ENCODE measurements at regions not wholly inside any gene's neighbourhood (a gene's known extent, or its start where the extent isn't known, plus 50 kb on each side); places are given as distances from the start of the nearest gene placed in this dataset.
"Not testable (repeated sequence)": the region's sequence is repeated elsewhere in the genome, so short reads cannot be mapped to it uniquely, and the experiment has no call there.

DNA sequence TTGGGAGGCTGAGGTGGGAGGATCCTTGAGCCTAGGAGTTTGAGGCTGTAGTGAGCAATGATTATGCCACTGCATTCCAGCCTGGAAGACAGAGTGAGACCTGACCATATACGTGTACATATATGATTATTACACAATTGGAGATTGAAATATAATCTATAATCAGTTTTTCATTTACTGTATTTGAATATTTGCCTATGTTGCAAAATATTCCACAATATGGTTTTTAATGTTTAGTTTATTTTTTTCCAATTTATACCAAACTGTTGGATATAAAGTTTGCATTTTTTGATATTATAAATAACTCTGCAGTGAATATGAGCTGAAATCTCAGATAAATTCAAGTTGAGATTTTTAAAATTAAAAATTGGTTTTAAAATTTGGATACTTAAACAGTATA is 79.6 kb upstream of the SIRPG start:
- H3K4me1 Mint-ChIP-seq = no peaks in the 10 kb centered on the region
- peaks cover 73% of the 10 kb centered on the region for H3K27me3 Mint-ChIP-seq (ENCODE audit: low read depth)
- TF ChIP-seq, protein P1, sequence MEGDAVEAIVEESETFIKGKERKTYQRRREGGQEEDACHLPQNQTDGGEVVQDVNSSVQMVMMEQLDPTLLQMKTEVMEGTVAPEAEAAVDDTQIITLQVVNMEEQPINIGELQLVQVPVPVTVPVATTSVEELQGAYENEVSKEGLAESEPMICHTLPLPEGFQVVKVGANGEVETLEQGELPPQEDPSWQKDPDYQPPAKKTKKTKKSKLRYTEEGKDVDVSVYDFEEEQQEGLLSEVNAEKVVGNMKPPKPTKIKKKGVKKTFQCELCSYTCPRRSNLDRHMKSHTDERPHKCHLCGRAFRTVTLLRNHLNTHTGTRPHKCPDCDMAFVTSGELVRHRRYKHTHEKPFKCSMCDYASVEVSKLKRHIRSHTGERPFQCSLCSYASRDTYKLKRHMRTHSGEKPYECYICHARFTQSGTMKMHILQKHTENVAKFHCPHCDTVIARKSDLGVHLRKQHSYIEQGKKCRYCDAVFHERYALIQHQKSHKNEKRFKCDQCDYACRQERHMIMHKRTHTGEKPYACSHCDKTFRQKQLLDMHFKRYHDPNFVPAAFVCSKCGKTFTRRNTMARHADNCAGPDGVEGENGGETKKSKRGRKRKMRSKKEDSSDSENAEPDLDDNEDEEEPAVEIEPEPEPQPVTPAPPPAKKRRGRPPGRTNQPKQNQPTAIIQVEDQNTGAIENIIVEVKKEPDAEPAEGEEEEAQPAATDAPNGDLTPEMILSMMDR (IDR thresholded peaks at IDR 0.05; ENCODE audit: unreplicated experiment) = no peak
- no peaks in the 10 kb centered on the region for H3K36me3 Mint-ChIP-seq
- no peak for DNase-seq (ENCODE audit: low spot score in 2 of 2, unreplicated experiment in 2 of 2)
- H3K4me3 Mint-ChIP-seq = no peak overlapping the region
- H3K9me3 Mint-ChIP-seq = no peaks in the 10 kb centered on the region
- H3K27ac Mint-ChIP-seq = no peak overlapping the region

DNA sequence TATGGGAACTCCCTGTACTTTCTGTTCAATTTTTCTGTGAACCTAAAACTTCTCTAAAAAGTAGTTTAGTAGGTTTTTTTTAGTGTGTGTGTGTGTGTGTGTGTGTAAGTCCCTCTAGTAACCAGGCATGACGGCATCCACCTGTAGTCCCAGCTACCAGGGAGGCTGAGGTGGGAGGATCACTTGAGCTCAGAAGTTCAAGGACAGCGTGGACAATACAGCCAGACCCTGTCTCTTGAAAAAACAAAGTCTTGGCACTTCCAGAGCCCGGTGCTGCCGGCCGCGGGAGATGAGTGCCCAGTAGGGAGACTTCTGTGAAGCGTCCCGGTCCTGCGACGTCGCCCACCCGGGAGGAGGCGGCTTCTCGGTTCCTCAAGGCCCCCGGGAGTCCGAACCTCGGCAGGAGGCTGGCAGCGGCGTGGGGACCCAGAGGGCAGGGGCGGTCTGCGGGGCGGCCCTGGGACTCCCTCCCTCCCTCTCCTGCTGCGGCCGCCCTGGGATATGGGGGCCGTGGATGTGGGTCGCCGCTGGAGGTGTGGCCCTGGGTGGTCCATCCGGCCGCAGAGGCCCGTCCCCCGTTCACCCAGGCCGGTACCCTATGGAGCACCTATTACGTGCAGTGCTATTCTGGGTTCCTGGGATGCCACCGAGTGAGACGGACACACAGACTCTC is 78.0 kb upstream of the SIRPG start:
- H3K9me3 Mint-ChIP-seq = no peaks in the 10 kb centered on the region
- no peak overlapping the region for H3K27ac Mint-ChIP-seq
- no peak for DNase-seq (ENCODE audit: low spot score in 2 of 2, unreplicated experiment in 2 of 2)
- H3K27me3 Mint-ChIP-seq (ENCODE audit: low read depth) = peaks cover 74% of the 10 kb centered on the region
- H3K36me3 Mint-ChIP-seq = no peaks in the 10 kb centered on the region
- TF ChIP-seq, protein P1 (IDR thresholded peaks at IDR 0.05; ENCODE audit: unreplicated experiment) = no peak
- no peak overlapping the region for H3K4me3 Mint-ChIP-seq
- no peaks in the 10 kb centered on the region for H3K4me1 Mint-ChIP-seq

DNA sequence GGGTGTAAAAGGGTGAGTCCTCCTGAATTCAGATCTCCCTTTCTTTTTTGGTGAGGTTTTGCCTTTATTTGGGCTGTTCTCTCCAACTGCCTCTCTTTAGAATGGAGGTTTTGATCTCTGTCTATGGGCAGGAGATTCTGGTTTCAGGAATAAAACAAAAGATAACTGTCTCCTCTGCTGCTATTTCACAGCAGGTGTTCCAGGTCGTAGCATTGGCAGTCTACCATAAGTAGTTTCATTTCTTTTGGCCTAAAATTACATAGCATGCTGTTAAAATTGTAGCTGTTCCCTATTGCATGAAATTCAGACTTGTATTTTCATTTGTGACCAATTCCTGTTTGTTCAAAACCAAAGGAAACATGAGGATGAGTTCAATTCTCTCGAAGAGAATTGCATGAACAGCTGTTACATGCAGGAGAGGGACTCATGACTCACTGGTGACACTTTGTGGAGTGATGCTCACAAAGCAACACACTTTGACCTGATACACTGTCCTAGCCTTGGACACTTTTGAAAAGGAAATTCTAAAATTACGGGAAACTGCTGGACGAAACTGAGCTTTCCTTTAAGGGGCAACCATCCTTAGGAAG is 76.8 kb upstream of the SIRPG start:
- H3K27ac Mint-ChIP-seq = no peak overlapping the region
- no peaks in the 10 kb centered on the region for H3K9me3 Mint-ChIP-seq
- H3K4me3 Mint-ChIP-seq = no peak overlapping the region
- no peaks in the 10 kb centered on the region for H3K36me3 Mint-ChIP-seq
- TF ChIP-seq, protein P1 (IDR thresholded peaks at IDR 0.05; ENCODE audit: unreplicated experiment) = no peak
- H3K4me1 Mint-ChIP-seq = no peaks in the 10 kb centered on the region
- no peak for DNase-seq (ENCODE audit: low spot score in 2 of 2, unreplicated experiment in 2 of 2)
- H3K27me3 Mint-ChIP-seq (ENCODE audit: low read depth) = peaks cover 68% of the 10 kb centered on the region

DNA sequence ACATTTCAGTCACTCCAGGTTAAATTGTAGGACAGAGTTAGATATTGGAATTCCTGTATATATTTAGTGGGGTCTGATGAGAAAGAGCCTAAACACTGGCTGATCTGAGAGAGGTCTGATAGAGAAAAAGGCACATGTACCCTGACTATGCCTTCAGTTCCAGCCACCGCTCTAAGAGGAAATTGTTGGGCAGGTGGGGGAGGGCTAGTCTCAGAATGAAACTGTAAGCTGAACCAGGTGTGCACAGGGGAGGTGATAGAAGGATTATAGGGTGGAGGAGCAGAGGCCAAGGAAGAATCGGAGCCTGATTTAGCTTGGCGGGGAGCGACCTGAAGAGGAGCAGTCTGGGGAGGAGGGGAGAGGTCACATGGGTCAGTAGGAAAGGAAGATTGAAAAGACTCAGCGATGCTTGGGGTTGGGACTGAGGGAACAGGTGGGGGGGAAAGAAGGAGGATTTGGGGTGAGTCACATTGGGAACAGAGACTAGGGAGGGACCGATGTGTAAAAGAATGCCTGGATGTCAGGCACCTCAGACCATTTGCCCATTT is 74.3 kb upstream of the SIRPG start:
- not testable (repeated sequence) for DNase-seq (ENCODE audit: low spot score in 2 of 2, unreplicated experiment in 2 of 2); H3K36me3 Mint-ChIP-seq; H3K4me1 Mint-ChIP-seq; H3K27ac Mint-ChIP-seq; H3K9me3 Mint-ChIP-seq; H3K4me3 Mint-ChIP-seq
- peaks cover 53% of the 10 kb centered on the region for H3K27me3 Mint-ChIP-seq (ENCODE audit: low read depth)

DNA sequence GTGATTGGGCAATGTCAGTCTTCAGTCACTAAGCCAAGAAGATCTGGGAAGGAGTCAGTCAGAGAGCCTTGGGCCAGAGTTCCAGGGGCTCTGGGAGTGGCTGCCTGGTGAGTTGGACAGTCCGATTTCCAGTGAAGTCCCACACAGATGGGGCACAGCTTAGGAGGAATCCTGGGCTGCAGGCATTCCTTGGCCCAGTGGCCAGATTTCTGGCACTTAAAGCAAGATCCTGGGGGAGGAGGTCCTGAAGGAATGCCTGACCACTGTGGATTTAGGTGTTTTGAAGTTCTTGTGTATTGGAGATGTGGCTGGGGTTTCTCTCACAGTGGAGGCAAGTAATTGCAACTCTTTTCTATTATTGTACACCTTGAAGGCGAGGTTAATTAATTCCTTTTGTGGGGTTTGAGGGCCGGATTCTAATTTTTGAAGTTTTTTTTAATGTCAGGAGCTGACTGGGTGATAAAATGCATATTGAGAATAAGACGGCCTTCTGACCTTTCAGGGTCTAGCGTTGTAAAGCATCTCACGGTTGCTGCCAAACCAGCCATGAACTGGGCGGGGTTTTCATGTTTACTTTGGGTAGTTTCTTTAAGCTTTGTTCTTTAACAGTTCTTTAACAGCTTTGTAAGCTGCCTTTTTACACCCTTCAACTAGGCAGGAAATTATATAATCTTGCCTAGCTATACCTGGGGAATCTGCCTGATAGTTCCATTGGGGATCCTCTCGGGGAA is 73.6 kb upstream of the SIRPG start:
- DNase-seq (ENCODE audit: low spot score in 2 of 2, unreplicated experiment in 2 of 2); H3K4me1 Mint-ChIP-seq; H3K36me3 Mint-ChIP-seq; H3K27ac Mint-ChIP-seq; H3K4me3 Mint-ChIP-seq; H3K9me3 Mint-ChIP-seq: not testable (repeated sequence)
- H3K27me3 Mint-ChIP-seq (ENCODE audit: low read depth) = peaks cover 49% of the 10 kb centered on the region

DNA sequence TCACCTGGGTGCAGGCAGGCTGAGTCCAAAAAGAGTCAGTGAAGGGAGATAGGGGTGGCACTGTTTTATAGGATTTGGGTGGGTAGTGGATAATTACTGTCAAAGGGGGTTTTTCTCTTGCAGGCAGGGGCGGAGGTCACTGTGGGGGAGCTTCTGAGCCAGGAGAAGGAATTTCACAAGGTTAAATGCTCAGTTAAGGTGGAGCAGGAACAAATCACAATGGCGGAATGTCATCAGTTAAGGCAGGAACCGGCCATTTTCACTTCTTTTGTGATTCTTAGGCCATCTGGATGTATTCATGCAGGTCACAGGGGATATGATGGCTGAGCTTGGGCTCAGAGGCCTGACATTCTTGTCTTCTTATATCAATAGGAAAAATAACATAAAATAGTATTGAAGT is 69.7 kb upstream of the SIRPG start:
- H3K27ac Mint-ChIP-seq; H3K36me3 Mint-ChIP-seq; H3K4me1 Mint-ChIP-seq; DNase-seq (ENCODE audit: low spot score in 2 of 2, unreplicated experiment in 2 of 2); H3K9me3 Mint-ChIP-seq; H3K4me3 Mint-ChIP-seq: not testable (repeated sequence)
- peaks cover 43% of the 10 kb centered on the region for H3K27me3 Mint-ChIP-seq (ENCODE audit: low read depth)

DNA sequence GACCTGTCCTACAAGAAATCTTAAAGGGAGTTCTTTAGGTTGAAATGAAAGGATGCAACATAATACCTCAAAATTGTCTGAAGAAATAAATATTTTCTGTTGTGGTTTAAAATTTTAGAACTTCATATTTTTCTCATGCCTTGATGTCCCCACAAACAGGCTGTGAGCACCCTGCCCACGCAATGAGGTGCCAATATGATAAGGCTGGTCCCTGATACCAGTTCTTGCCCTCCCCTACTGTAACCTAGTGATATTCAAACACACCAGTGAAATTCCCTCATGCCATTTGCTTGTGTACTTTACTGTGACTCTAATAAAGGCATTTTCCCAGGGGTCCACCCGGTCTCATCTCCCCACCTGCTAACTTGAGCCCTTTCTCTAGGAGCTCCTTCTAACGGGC is 67.3 kb upstream of the SIRPG start:
- H3K27me3 Mint-ChIP-seq (ENCODE audit: low read depth) = peaks cover 45% of the 10 kb centered on the region
- H3K27ac Mint-ChIP-seq = no peak overlapping the region
- DNase-seq (ENCODE audit: low spot score in 2 of 2, unreplicated experiment in 2 of 2) = no peak
- no peaks in the 10 kb centered on the region for H3K36me3 Mint-ChIP-seq
- H3K4me3 Mint-ChIP-seq = no peak overlapping the region
- peaks cover 7% of the 10 kb centered on the region for H3K9me3 Mint-ChIP-seq
- TF ChIP-seq, protein P1 (IDR thresholded peaks at IDR 0.05; ENCODE audit: unreplicated experiment) = no peak
- no peaks in the 10 kb centered on the region for H3K4me1 Mint-ChIP-seq

Data from mesothelial cell of epicardium (in vitro differentiated cells).